IPS DF 19.7 (cell line): ENCODE measurements at regions not wholly inside any gene's neighbourhood (a gene's known extent, or its start where the extent isn't known, plus 50 kb on each side); places are given as distances from the start of the nearest gene placed in this dataset.
A peak's percentile ranks its signal among the peaks of the same experiment; 100 is the strongest.

Experiments used
- DNase-seq: peaks from one replicate; pipeline ENCODE4 v3.0.0-alpha.2; 2013; ENCODE audit warnings: low read depth, low spot score

DNA sequence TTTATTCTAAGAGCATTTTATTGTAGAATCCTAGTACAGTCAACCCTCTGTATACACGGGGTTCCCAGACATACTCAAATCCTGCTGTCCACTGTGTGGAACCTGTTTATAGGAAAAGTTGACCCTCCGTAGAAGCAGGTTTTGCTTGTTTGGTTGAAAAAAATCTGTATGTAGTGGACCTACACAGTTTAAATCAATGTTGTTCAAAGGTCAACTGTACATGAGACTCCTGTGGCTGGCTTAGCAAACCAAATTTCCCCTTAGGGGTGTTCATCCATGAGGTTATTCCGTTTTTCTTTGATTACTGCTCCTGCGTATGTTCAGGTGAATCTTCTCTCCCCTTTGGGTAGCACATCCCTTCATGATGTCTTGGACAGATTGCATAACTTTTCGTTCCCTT is 387.0 kb upstream of the ZFP64 start:
- DNase-seq, result no peak

DNA sequence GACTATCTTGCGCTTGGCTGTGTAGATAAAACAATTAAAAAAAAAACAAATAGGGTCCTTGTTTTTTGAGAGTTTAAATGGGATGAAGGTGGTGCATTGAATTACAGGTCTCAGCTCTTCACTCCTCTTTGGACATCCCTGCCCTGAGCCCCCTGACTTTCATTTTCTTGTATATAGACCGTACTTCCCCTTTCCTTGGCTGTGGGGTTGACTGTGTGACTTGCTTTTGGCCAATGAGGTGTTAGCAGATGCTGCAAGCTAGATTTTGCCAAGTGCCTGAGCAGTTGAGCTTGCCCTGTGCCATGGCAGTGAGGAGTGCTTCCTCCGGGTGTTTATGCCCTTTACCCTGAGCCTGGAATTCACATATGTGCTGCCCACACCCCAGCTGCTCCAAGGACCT is 386.1 kb upstream of the ZFP64 start:
- DNase-seq, result no peak

DNA sequence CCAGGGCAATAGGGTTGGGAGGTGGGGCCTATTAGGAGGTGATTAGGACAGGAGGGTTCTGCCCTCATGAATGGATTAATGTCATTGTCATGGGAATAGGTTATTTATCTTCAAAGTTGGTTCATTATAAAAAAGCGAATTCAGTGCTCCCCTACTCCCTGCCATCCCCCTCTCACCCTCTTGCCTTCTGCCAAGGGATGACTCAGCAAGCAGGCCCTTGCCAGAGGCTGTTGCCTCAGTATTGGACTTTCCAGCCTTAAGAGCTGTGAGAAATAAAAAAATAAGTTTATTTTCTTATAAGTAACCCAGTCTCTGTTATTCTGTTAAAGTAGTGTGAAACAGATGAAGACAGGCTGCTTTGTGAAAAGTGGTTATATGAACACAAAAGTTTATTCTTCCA is 381.1 kb upstream of the ZFP64 start:
- DNase-seq, result no peak

DNA sequence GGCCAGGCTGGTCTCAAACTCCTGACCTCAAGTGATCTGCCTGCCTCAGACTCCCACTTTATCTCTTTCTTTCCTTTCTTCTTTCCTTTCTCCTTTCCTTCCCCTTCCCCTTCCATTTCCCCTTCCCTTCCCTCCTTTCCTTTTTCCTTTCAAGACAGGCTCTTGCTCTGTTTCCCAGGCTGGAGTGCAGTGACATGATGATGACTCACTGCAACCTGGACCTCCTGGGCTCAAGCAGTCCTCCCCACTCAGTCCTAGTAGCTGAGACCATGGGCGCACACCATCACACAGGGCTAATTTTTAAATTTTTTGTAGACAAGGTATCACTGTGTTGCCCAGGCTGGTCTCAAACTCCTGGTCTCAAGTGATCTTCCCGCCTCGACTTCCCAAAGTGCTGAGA is 377.6 kb upstream of the ZFP64 start:
- DNase-seq, result no peak

DNA sequence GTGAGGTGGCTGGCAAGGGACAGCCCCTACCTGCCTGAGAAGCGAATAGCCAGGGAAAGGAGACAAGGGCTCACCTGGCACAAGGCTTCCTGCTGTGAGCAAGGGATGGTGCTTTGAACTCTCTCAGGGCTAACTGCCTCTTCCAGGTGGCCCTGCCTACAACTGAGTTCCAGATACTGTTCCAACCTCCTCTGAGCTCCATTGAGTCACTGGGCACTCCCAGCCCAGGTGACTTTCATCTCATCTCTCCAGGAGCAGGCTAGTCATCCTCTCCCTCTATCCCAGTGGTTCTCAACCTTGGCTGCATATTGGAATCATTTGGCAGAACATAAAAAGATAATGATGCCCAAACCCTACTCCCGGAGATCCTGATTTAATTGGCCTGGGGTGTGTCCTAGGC is 374.0 kb upstream of the ZFP64 start:
- DNase-seq, result no peak

DNA sequence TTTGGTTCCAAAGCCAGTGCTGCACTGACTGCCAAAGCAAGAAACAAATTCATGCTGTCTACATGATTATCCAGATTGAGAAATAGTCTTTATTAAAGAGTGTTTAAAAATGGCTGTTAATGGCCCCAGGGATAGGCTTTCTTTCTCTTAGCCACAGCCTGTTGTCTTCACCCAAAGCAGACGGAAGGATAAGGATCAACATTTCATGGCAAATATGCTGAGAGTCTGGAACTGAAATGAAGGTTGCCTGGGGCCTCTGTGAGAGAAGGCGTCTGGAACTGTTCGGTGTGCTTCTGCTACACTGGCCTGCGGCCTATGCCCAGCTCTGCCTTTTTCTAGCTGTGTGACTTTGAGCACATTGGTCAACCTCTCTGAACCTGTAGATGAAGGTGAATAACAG is 373.0 kb upstream of the ZFP64 start:
- DNase-seq, result no peak

DNA sequence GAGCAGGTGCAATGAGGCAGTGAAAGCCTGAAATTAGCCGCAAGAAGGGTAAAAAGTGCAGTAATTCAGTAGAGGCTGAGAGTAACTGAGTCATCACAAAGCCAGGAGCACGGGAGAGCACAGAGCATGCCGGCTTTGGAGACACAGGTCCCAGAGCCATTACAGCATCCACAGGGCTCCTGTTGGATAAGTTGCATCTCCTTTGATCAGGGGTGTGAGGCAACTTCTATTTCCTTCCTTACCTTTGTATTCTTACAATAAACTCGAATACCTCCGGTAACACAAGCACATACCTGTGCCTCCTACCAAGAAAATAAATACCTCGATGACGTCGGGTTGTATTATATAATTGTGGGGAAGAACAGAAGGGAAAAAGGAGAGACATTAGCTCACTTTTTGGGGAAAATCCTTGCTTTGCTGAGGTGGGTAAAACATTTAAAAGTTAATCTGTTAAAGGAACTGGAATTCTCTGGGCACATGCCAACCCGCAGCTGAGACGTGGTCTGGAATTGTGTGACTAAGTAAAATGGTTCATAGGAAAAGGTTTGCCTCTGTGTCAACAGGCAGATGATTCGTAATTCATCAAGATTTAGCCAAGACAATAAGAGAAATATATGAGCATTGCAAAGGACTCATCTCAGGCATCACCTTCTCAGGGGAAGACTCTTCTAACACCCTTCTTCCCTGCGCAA is 360.7 kb upstream of the ZFP64 start:
- DNase-seq, result peak; percentile 12

DNA sequence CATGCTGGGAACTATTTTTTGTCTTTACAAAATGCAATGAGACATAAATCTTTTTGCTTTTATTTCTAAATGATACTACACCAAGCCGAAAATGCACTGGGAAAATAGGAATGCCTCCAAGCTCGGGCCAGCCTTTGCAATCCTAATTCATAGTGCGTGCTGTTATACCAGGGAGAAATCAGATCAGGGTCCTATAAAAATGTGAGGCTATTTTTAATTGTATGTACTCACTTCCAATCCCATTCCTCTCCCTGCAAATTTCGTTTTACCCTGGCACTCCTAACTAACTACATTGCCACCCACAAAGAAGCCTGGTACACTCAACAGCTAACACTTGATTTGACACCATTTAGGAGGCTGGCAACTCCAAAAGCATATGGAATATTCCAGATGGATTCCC is 350.6 kb upstream of the ZFP64 start:
- no peak for DNase-seq

DNA sequence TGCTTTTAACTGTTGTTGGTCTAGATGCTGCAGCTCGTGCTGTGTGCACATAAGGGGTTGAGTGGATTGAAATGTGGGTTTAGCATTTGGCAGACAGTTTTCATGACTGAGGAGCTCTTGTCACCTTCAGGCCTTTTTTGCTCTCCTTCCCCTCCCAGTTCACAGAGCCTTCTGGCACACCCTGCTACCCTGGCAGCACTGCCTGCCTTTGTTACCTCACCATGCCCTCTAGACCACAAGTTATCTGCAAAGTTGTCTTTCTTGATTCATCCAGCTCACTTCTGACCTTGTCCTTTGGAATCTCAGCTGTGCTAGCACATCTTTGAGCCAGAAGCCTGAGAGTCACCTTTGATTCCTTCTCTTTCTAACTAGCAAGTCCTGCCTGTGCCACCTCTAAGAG is 348.9 kb upstream of the ZFP64 start:
- DNase-seq, result no peak

DNA sequence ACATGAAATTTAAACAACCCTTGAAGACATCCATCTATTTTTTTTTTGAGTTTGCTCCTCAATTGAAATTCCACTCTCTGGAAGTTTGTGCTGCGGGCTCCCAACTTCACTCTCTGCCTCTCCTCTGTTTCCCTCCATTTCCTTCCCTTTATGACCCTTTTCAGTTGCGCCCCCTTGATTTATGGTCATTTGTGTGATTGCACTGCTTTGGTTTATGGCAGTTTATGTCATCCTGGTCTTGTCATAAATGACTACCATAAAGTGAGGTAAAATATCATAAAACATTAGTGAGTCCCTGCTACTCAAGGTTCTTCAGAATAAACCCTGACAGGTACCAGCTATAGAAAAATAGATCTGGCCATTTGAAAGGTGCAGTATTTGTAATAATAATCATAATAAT is 348.3 kb upstream of the ZFP64 start:
- DNase-seq, result no peak

DNA sequence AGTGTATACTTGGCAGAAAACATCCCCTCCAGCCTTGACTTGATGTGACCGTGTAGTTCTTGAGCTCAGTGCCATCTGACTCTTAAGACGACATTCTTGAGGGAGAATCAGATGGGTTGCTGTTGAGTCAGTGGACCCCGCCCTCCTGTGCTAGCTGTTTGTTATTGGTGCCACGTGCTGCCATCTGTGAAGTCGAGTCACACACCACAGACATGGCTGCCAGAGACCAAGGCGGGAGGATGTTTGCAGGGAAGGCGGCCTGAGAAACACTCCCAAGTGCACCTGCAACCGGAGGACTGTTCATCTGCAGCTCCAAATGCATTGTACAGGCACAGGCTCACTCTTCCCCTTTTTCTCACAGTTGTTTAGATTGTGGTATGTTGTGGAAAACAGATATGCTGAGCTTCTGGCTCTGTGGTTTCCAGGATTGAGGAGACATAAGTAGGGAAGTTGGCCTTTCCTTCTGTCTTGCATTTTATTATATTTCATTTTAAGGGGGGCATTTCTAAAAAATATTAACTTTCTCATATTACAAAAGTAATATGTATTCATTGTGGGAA is 345.3 kb upstream of the ZFP64 start:
- no peak for DNase-seq

DNA sequence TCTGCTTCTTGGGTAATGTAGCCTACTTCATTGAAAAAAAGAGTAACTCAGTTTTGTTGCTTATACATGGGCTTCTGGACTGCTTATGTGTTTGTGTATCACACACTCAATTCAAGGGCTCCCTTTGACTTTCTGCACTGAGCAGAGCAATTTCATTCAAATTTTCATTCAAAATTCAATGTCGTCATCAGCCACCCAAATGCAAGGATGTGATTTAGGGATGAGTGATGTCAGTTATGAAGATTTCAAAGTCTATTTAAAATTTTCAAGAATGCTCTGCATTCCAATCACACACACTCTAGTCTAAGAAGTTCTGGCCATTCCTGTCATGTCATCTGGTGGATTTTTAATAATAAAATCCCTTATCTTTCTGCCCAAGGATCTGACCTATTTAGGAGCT is 344.5 kb upstream of the ZFP64 start:
- no peak for DNase-seq

DNA sequence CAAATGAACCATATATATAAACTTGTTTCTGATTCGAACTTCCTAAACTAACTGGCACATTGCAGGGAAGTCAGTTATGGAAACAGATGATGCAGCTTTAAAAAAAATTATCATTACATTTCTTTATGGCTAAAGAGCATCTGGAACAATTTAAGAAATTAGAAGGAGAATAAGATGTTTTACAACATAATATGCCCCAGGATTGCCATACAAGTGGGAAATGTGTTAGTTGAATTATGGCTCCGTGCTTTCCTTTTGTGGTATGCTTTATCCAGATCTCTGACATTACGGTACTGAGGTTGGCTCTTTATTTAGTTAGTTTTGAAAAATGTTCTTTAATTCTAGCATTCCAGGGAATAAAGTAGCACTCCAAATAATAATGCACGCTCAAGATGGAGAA is 343.0 kb upstream of the ZFP64 start:
- no peak for DNase-seq

DNA sequence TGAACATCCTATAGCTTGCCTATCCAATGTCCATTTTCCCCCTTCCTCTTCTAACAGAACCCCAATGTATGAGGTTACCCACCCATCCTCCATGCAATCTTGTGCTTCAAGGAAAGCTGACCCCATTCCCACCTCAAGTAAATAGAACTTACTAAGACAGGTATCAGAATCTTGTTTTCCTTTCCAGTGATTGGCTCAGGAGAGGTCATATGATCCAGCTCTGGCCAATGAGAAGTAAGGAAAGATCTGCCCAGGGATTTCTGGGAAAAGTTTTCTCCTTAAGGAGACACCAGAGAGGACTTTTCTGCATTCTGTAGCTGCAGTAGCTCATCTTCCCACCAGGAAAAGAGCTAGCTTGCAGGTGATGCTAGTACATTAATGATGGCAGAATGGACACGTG is 341.8 kb upstream of the ZFP64 start:
- DNase-seq, result no peak

DNA sequence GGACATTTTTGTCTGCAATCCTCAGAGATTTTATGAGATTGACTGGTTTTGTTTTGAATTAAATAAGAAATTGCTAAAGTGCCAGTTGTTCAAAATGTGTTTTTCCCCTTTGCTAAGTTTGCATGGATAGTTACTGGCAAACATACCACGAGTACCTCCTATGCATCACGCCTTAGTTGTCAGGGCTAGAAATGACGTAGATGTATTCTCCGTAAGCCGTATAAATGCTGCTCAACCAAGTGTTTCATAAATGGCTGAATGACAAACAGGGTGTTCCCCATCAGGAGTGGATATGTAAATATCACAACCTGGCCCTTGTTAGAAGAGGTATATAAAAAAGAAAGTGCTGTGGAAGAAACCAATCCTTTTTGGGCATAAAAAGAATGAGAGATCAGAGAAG is 341.1 kb upstream of the ZFP64 start:
- no peak for DNase-seq

DNA sequence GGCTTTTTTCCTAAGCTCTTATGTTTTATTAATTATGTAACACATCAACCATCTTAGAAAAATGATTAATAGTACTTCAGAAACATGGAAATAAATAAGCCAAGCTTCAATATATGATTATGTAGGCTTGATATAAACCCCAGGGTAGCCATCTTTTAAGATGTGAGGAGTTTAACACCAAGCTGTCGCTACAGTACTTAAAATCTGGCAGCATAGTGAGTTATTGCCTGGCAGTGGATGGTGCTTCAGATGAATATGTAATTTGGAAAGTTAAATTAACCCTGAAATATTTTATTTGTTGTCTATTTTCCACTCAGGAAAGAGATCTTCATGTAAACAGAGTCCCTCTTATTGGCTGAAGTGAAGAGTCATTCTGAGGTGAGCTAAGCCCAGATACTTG is 339.0 kb upstream of the ZFP64 start:
- no peak for DNase-seq

DNA sequence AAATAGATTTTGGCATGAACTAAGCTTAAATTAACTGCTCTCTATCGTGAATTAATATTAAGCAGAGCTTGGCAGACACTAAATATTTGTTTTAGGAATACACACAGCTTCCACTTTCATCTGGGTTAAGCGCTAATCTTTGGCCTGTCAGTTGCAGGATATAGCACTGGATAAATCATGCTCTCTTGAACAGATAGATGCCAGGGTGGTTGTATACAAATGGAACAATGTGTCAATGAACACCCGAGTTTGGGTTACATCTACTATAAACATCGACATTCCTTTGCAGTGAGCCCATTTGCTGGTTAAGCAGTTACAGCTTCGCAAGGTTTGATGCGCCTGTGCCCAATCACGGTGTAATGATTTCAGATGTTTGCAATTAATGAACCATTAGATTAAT is 338.2 kb upstream of the ZFP64 start:
- no peak for DNase-seq

DNA sequence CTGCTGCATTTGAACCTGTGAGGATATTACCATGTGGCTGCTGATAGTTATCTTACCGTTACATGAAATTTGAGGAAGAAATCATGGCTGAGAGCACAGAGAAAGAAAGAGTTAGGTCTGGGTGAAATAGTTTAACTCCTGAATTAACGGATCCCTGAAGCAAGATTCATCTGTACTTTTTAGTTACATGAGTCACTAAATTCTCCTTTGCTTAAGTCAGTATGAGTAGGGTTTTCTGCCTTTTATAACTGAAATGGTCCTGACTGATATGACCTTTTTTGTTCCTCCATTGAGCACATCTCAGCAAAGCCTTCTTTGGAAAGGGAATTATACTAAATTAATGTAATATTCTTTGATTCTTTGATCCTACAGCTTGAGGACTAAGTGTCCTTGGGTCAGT is 333.3 kb upstream of the ZFP64 start:
- DNase-seq, result no peak

DNA sequence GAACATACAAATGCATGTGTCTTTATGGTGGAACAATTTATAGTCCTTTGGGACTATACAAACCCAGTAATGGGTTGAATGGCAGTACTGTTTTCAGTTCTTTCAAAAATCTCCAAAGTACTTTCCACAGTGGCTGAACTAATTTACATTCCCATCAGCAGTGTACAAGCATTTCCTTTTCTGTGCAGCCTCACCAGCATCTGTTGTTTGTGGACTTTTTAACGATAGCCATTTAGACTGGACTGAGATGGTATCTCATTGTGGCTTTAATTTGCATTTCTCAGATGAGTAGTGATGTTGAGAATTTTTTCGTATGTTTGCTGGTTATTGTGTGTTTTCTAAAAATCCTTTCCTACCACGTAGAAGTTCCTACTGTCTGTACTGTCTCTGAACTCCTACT is 327.2 kb upstream of the ZFP64 start:
- DNase-seq, result no peak

DNA sequence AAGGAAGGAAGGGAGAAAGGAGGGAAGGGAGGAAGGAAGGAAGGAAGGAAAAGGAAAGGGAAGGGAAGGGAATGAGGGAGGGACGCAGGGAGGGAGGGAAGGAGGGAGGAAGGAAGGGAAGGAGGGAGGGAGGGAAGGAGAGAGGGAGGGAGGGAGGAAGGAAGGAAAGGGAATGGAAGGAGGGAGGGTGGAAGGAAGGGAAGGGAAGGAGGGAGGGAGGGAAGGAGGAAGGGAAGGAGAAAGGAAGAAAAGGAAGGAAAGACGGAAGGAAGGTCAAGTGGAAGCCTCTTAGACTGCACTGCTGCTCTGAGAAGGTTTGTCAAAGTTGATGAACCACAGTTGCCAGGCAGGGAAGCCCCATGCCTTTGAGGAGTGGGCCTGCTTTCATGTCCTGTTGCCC is 324.3 kb upstream of the ZFP64 start:
- no peak for DNase-seq

DNA sequence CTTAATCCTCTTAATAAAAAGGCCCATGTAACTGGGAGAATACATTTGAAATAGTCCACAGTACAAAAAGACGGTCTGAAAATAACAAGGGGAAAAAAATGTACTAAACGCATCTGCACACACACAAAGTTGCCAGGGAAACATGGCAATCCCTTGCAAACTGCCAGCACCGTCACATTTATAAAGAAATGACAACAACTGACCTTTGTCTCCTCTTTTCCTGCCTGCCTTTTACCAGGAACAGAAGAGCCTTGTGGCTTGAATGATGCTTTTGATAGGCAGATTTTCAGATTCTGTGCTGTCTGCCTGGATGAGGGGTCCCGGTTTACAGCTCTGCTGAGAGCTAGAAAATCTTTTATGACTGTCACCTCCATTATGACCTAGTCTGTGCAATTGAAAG is 308.6 kb upstream of the ZFP64 start:
- no peak for DNase-seq

DNA sequence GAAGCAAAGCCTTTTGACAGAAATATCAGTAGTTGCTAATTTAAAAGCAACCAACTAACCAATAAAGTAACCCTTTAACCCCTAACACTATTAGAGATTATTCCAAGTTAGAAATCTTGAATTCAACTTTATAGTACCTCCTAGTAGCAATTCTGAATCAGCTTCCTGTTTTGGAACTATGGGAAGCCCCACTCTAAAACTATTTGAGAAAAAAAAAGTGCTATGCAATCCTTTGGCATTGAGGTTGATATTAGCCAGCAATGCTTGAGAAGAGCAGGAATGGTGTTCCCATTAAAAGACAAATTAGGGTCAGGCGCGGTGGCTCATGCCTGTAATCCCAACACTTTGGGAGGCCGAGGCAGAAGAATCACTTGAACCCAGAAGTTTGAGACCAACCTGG is 306.2 kb upstream of the ZFP64 start:
- DNase-seq, result no peak

DNA sequence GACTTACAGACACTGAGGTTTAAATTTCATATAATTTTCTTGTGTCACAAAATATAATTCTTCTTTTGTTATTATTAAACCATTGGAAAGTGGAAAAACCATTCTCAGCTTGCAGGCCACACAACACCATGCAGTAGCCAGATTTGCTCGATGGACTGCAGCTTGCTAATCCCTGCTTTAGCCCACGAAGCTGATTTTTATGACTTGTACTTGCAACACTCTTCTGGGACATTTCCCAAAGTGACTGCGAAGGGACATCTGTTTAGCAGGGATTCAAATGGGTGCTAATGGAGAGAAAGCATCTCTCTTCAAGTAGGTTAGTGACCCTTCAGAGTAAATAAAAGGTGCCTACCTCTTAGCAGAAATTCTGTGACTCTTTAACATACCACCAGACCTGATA is 304.6 kb upstream of the ZFP64 start:
- DNase-seq, result no peak

DNA sequence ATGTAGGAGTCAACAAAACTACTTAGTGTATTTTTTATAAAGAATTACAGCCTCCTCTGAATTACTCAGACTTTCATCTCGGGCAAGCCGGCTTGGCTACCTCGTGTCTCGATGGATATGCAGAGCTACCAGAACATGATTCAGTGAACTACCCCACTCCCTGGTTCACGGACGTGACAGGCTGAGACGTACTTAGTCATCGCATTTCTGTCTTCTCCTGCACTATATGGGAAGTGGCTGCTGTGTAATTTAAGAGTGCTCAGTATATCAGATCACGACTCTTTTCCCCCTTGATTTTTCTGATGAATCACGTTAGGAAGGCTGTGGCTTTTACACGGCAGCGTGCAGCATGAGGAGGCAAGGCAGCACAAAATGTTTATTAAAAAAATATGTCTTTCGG is 302.7 kb upstream of the ZFP64 start:
- DNase-seq, result no peak
